Pancreas (tissue), 10 donors: ENCODE measurements at regions not wholly inside any gene's neighbourhood (a gene's known extent, or its start where the extent isn't known, plus 50 kb on each side); places are given as distances from the start of the nearest gene placed in this dataset.
"Not testable (repeated sequence)": the region's sequence is repeated elsewhere in the genome, so short reads cannot be mapped to it uniquely, and the experiment has no call there.

Experiments used
- ATAC-seq, 4 donors: fragments of 200-7000 bp; cut with Tn5 transposase; one replicate each; pipeline versions ENCODE4 v1.8.0 to v1.9.1; 2020; ENCODE audit warnings: mild to moderate bottlenecking in 4 of 4, moderate library complexity in 4 of 4
- DNase-seq, 6 donors: peaks; one replicate each; pipeline ENCODE4 v3.0.0-alpha.2; 2020
- FAIRE-seq: peaks from 2 replicates; lab custom pipeline; 2012; peaks lifted over from hg19 to GRCh38; lab: Jason Lieb, UNC
- H3K27ac ChIP-seq, 4 donors: fragments of 200-600 bp; sonication (generic); 1 replicate in 3 of 4; 2 replicates in 1 of 4; pipeline versions ENCODE4 v1.5.0 to v1.8.0; 2020
- H3K27me3 ChIP-seq, 4 donors: fragments of 200-600 bp; one replicate each; pipeline ENCODE4 v1.8.0; 2021
- H3K36me3 ChIP-seq, 3 donors: fragments of 200-600 bp; sonication (generic) in 1 of 3; one replicate each; pipeline versions ENCODE4 v1.5.0 to v1.8.0; 2020 to 2021
- H3K4me1 ChIP-seq, 3 donors: fragments of 200-600 bp; one replicate each; pipeline ENCODE4 v1.8.0; 2021
- H3K4me3 ChIP-seq, 4 donors: fragments of 200-600 bp; sonication (generic) in 2 of 4; one replicate each; pipeline versions ENCODE4 v1.5.0 to v1.8.0; 2020 to 2021
- H3K9me3 ChIP-seq, 4 donors: fragments of 200-600 bp; one replicate each; pipeline ENCODE4 v1.8.0; 2021
- CTCF ChIP-seq, 4 donors: fragments of 200-600 bp; sonication (generic) in 3 of 4; IDR thresholded peaks; one replicate each; pipeline versions ENCODE4 v1.5.0 to v1.8.0; 2021; ENCODE audit warnings: antibody characterized with exemption in 4 of 4
- WGBS, 2 donors: extraction: QIAGEN DNeasy Blood & Tissue Kit; methylation state at CpG; one replicate each; pipeline ENCODE4 v1.1.7; 2013; 5-methylcytosine and 5-hydroxymethylcytosine counted together
- intact Hi-C, 3 donors: fragments of 100-400 bp; cut with DNase I; formaldehyde crosslinking; loops; one replicate each; pipeline versions ENCODE4 v1.11.1 to v1.14.2; 2022
- donor health status: healthy with polysubstance abuse.
- donor health status: DM: no; HTN: no; CAD: no; lungs with moderate emphysema.
- donor health status: DM: no; HTN: no; CAD: no.
- donor health status: control.
- donor health status: control.
- donor health status: Bipolar disorder and iron deficiency.
- donor health status: DM: yes; HTN: yes; CAD: no.
- donor health status: DM: no; HTN: no; CAD: no.
- donor health status: DM: no; HTN: no; CAD: no.
- donor health status: DM: yes; HTN: yes; CAD: no.

DNA sequence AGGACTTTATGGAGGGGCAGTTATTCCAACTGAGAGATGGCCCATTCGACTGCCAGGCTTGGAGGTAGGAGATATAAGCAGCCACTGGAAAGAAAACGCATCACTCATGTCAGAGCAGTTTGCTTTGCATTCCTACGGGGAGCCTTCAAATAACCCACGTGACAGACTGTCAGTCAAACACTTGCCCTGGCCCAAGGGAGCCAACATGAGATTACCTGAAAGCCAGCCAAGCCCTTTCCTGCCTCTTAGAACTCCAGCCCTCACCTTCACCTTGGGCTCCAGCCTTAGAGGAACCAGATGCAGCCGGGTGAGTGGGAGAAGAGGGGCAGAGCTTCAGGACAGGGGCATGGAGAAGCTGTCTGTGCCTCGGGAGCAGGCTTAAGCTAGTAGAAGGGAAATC lies 95.3 kb upstream of the CXCL13 start:
- ATAC-seq (peak in 1 of 4 donors; percentile 25), FAIRE-seq (no peak), DNase-seq (no peak)
- H3K4me1 ChIP-seq, result no peaks in the 10 kb centered on the region
- no peaks in the 10 kb centered on the region for H3K36me3 ChIP-seq
- intact Hi-C loops, result no loop called here
- no peaks in the 10 kb centered on the region for H3K9me3 ChIP-seq
- H3K4me3 ChIP-seq, result no peak overlapping the region
- H3K27me3 ChIP-seq, result no peaks in the 10 kb centered on the region
- H3K27ac ChIP-seq, result no peak overlapping the region
- 32% methylated on average over 6 of the region's 6 CpGs for WGBS, 2 donors
- TF ChIP-seq CTCF (IDR thresholded peaks at IDR 0.05), result no peak

GRCh38 chr4:77525538-77525937 lies 80.1 kb upstream of the CXCL13 start:
- no peaks in the 10 kb centered on the region for H3K4me1 ChIP-seq
- TF ChIP-seq CTCF (IDR thresholded peaks at IDR 0.05), result no peak
- 83% methylated on average over 1 of the region's 1 CpG for WGBS, 2 donors
- no peaks in the 10 kb centered on the region for H3K9me3 ChIP-seq
- no peak overlapping the region for H3K4me3 ChIP-seq
- no peak for FAIRE-seq
- intact Hi-C loops, result no loop called here
- peaks cover 0 to 3% (median 0%) of the 10 kb centered on the region in 4 donors for H3K27me3 ChIP-seq
- ATAC-seq, result no peak
- no peak overlapping the region for H3K27ac ChIP-seq
- H3K36me3 ChIP-seq, result no peaks in the 10 kb centered on the region
- no peak for DNase-seq

DNA sequence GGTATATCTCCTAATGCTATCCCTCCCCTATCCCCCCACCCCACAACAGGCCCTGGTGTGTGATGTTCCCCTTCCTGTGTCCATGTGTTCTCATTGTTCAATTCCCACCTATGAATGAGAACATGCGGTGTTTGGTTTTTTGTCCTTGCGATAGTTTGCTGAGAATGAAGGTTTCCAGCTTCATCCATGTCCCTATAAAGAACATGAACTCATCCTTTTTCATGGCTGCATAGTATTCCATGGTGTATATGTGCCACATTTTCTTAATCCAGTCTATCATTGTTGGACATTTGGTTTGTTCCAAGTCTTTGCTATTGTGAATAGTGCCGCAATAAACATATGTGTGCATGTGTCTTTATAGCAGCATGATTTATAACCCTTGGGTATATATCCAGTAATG lies 77.7 kb upstream of the CXCL13 start:
- H3K9me3 ChIP-seq, H3K4me3 ChIP-seq, intact Hi-C loops, H3K27ac ChIP-seq, ATAC-seq, FAIRE-seq, H3K4me1 ChIP-seq, H3K36me3 ChIP-seq, H3K27me3 ChIP-seq, DNase-seq: not testable (repeated sequence)
- WGBS, 2 donors, result 77 to 93% methylated on average over 3 of the region's 3 CpGs

GRCh38 chr4:77538144-77538543 lies 67.5 kb upstream of the CXCL13 start:
- ATAC-seq (peak; percentile 67 to 85 (median 80)), FAIRE-seq (no peak), DNase-seq (no peak)
- Histone ChIP-seq H3K9me3 (no peaks in the 10 kb centered on the region), H3K4me3 (no peak overlapping the region), H3K4me1 (peaks cover 0 to 12% (median 0%) of the 10 kb centered on the region in 3 donors), H3K36me3 (no peaks in the 10 kb centered on the region), H3K27ac (no peak overlapping the region), H3K27me3 (no peaks in the 10 kb centered on the region)
- intact Hi-C loops, result no loop called here
- no peak for TF ChIP-seq CTCF (IDR thresholded peaks at IDR 0.05)

DNA sequence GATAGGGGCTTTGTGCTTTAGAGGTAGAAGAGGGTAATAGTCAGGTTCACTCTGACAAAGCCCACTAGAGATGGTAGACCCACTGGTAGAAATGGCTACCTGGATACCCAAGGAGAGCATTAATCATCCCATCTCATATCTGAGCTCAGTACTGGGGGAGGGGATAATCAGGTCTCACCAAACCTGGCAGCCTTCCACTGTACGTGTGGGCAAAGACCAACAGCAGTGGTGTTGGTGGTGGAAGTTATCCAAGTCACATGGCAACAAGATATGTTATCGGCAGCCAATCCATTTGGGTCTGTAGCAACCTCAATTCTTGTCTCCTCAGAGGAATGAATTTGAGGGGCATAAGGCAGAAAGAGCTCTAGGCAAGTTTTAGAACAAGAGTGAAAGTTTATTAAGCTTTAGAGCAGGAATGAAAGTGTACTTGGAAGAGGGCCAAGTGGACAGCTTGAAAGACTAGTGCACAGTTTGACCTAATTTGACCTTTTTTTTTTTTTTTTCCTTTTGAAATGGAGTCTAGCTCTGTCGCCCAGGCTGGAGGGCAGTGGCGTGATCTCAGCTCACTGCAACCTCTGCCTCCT lies 67.0 kb upstream of the CXCL13 start:
- no peak for FAIRE-seq
- ATAC-seq, result peak; percentile 80 to 90 (median 82)
- Histone ChIP-seq H3K27ac (no peak overlapping the region), H3K9me3 (no peaks in the 10 kb centered on the region), H3K27me3 (no peaks in the 10 kb centered on the region), H3K4me3 (no peak overlapping the region), H3K4me1 (peaks cover 0 to 12% (median 0%) of the 10 kb centered on the region in 3 donors), H3K36me3 (no peaks in the 10 kb centered on the region)
- DNase-seq, result peak in 4 of 6 donors; percentile 15 to 63 (median 50)
- TF ChIP-seq CTCF (IDR thresholded peaks at IDR 0.05), result no peak
- WGBS, 2 donors, result 13 to 16% methylated on average over 4 of the region's 4 CpGs
- intact Hi-C loops, result no loop called here
